HT1080 (cell line): ENCODE measurements at regions not wholly inside any gene's neighbourhood (a gene's known extent, or its start where the extent isn't known, plus 50 kb on each side); places are given as distances from the start of the nearest gene placed in this dataset.

Source experiments
- DNase-seq: peaks from one replicate; pipeline ENCODE4 v3.0.0-alpha.2; 2015; ENCODE audit warnings: low read depth

- DNase-seq: no peak
Observed at GRCh38 chr12:105705235-105705634, 374.7 kb downstream of the C12orf75 start.

DNA sequence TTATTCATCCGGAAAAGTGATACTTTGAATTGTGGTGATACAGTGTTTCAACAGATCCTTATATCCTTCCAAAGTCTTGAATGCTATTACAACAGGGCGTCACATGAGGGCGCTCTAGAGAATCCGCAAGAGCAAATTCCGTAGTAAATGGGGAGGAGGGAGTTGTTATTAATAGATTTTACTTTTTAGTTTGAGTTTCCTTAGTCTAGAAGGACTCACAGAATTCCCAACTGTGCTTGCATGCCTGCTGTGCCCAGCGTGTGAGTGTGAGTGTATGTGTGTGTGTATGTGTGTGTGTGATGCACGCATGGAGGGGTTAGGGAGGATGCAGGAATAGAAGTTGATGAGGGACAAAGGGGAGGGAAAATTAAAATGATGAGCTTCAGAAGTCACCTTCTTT is 375.3 kb downstream of the C12orf75 start:
- peak; percentile 11 for DNase-seq

- DNase-seq: peak; percentile 58
Observed at GRCh38 chr12:105706321-105706972, 376.0 kb downstream of the C12orf75 start.

DNA sequence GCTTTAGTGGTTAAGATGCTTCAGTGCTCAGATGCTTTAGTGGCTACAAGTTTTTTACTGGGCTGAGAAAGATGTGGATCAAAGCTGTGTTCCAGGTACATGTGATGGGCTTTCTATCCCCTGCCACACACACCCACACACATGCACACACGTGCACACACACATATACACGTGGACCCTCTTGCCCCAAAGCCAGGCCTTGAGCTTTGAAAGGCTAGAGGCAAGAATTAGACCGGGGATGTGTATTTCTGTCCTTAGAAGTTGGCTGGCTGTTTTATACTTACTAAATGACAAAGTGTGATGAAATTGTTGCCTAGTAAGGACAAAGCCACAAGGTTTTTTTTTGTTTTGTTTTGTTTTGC is 376.5 kb downstream of the C12orf75 start:
- DNase-seq: no peak

GRCh38 chr12:105713606-105714305 is 383.3 kb downstream of the C12orf75 start:
- DNase-seq: no peak

DNA sequence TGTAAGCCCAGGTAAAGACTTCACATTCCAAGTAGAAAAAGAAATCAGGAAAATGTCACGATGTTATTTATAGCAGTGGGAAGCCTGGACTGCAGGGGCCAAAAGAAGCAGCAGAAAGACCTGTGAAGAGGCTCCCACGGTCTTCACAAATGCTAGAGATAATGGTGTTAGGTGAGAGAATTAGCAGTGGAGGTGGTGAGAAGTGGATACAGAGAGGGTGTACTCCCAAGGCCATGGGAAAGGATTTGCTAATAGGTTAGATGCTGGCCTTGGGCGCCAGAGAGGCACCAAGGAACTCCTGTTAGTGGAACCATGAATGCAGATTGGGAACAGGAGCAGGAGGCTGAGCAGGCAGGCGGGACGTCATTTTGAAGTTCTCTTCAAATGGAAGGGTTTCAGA is 386.1 kb downstream of the C12orf75 start:
- no peak for DNase-seq

DNA sequence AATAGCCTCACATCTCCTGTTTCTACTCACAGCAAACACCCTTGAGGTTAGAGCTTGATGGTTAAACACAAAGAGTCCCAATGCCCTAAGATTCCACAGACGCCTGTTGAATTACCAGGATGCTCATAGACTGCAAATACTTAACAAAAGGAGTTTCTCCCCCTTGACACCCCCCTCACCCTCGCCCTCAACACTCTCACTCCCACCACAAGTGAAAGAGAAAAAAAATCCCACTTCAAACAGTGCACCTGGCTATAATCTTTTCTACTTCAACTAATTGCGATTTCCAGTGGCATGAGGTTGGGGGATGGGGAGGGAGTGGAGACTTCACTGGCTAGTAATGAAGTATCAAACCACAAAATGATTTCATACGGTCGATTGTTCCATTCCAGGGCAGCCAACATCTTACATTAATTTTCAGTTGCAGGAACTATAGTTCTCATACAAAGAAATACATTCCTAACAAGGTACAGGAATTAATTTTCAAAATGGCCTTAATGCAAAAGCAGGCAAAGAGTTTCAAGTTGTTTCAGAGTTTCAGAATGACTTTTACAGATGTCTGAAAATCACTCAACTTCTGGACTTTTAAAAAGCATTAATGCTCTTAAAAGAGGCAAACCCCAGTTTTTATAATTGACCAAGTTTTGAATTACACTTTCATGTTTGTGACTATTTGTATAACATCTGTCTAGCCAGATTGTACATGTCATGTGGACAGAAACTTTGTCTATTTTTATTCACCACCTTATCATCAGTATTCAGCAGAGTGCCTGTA is 390.7 kb downstream of the C12orf75 start:
- DNase-seq: no peak

- no peak for DNase-seq
Observed at GRCh38 chr12:105721891-105722290, 391.4 kb downstream of the C12orf75 start.

DNA sequence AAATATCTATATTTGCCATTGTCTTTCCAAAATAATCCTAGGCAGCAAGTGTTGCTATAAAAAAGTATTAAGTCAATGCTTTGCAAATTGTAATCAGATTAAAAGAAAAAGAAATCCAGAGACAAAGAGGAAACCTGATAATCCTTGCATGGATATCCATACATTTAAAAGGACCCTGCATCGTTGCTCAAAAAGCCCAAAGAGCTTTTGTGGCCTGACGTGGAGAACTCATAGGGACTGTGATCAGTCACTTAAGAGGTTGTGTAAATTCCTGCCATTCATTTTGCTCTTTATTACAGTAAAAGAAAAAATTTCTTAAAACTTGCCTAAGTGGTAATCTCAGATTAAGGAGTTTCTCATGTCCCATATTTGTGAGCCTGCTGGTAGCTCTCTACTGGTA is 392.6 kb downstream of the C12orf75 start:
- no peak for DNase-seq

DNA sequence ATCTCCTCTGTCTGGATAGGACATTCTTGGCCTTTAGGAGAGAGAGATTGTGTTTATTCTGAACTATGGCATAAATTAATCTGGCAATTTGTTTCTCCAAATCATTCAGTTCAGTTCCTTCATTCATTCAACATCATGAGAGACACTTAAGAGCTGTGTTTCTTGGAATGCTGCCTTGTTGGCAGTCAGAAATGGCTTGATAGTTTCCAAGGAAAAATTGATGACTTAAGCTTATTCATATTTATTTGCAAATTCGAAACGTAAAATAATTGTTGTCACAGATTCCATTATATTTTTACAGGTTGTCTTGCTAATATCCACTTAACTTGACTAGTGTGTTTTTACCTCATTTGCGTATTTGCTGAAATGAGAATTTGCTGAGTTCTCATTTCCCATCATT is 393.0 kb downstream of the C12orf75 start:
- DNase-seq: no peak

GRCh38 chr12:105724641-105725040 is 394.1 kb downstream of the C12orf75 start:
- DNase-seq: no peak

GRCh38 chr12:105725054-105725453 is 394.6 kb downstream of the C12orf75 start:
- no peak for DNase-seq

DNA sequence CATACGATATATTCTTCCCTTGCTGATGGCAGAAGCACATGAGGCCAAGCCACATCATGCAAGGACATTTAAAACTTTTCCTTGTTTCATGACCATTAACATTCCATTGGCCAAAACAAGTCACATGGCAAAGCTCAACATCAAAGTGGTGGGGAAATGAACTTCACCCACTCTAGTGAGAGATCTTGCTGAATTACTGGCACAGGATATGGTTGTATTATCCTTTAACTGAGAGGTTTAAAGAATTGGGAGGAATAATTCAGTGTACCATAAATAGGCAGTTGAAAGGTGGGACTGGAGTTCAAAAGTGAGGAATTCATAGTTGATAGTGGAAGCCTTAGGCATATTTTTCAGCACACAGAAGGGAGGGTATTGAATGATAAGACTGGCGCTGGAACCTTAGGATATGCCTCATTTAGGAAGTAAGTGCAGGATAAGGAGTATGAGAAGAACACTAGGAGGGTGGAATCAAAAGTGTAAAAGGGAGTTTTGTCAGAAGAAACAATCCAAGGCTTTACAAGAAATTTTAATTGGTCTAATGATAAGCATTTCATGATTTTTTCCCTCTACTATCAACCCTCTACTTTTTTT is 398.8 kb downstream of the C12orf75 start:
- no peak for DNase-seq

- DNase-seq: peak; percentile 21
Observed at GRCh38 chr12:105729926-105730325, 399.4 kb downstream of the C12orf75 start.

DNA sequence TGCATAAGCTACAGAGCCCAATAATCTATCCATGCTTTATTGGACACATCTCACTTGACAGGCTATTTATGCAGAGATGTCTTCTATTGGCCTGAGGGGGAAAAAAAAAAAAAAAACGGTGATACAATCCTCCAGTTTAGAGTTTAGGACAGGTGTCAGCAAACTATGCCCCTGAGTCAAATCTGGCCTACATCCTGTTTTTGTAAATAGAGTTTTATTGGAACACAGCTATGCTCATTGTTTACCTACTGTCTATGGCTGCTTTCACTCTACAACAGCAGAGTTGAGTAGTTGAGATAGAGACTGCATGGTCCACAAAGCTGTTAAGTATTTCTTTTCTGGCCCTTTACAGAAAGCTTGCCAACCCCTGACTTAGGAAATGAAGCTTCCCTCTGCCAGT is 403.1 kb downstream of the C12orf75 start:
- DNase-seq: no peak

DNA sequence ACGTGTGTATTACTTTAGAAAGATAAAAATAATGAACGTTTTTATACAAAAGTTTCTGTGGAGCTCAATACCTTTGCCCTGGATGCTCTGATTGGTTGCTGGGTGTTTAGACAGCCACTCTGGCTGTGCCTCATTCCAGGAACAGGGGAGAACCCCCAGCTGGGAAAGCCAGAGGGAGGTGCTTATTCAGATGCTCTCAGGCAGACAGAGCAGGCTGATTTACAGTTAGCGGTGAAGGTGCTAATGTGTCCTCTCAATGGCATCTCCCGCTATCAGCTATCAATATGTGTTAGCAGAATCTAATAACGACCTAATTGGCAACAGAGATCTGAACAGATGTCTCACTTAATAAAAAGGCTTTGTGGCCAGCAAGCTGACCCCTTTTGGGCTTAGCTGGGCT is 402.3 kb downstream of the NUAK1 start:
- DNase-seq: no peak

- DNase-seq: no peak
Observed at GRCh38 chr12:105738051-105738450, 400.7 kb downstream of the NUAK1 start.

- no peak for DNase-seq
Observed at GRCh38 chr12:105740369-105740768, 398.4 kb downstream of the NUAK1 start.

DNA sequence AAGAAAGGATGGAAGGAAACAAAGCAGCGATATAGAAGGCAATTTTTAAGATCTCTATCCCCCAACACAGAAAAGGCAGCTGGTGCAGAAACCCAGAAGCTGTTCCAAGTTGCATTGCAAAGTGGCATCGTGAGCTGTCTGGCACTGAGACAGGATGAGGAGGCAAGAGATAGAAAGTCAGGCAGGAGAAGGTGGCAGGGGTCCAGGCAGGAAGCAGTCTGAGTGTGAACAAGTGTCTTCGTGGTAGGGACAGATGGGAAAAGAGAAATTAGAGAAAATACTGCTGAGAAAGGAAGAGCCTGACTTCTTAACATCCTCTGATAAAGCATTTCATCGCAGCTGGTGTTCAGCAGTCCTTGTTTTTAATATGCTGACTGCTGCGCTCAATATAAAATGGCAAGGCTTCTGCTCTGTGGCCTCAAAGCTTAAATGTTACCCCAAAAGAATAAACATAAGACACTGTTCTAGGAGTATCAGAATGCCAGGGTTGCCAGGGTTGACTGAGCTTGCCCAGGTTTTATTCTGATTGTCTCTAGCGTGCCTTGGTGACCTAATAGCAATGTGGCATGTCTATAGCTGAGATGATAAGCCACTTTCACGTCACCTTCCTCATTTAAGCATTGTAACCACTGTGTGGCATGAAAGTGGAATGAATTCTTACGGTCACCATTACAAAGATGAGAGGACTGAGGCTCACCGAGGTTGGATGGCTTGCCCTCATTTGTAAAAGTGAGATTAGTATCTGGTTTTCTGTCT is 397.6 kb downstream of the NUAK1 start:
- DNase-seq: peak; percentile 37

DNA sequence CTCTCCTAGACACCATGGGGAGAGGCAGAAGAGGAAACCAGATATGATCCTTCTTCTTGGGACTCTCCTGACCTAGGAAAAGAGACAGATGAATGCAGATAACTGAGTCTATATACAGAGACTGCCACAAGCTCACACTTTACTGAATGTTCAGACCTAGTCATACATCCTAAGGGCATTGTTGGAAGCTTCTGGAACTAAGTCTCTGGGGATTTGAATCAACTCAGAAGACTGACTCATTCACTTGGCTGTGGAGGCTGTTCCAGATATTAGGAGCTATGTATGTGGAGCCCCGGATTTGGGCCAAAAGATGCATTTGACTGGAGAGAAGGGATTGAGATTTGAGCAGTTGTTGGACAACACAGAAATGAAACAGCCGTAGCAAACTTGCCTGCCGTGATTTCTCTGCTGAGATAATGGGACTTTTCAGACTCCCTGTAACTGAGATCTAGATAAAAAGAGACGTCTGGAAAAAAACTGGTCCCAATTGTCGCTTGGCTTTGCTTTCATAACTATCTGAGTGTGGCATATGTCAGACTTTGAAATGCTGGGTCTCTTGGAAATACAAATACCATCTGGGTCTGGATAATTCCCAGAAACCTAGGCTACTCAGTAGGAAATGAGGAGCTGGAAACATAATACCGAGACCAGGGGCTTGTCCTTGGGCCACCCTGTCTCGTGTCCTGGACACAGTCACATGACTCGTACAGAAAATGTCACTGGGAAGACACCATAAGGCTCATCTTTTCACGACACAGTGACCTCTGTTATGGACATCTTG is 396.8 kb downstream of the NUAK1 start:
- peak; percentile 20 for DNase-seq

DNA sequence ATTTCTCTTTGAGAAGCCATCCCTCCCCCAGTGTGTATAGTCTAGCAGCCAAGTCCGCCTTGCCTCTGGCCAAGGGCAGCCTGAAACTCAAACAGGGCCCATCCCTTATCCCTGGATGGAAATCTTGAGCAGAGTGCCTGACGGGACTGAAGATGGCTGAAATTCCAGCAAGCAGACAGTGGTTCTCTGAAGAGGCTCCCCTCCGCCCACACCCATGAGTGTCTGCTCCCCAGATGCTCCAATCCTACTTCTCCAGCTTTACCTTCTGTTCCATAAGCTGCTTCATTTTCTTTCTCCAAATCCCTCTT is 396.2 kb downstream of the NUAK1 start:
- DNase-seq: no peak
